ENCODE measurements at regions not wholly inside any gene's neighbourhood (a gene's known extent, or its start where the extent isn't known, plus 50 kb on each side); places are given as distances from the start of the nearest gene placed in this dataset.

DNA sequence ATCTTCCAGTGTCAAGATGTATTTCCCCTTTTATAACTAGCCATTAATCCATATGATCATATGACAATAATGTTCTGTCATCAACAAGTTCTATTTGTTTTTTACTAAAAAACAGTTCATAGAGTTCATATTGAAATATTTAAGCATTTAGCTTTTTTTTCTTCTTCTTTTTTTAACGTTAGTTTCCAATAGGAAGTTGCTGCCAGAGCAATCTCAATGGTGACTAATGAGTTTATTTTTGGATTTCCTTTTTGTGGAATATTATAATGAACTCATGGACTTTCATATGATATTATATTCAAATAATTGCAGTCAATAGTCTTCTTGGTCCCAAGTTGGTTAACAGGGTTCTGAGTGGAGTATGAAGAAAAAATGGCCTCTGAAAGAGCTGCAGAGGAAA lies 343.3 kb downstream of the BCKDHB start:
- TF ChIP-seq CTCF (conservative IDR thresholded peaks at IDR 0.05; ENCODE audit: low read depth, low read length) = no peak
- no peak for TF ChIP-seq EZH2 (IDR thresholded peaks at IDR 0.05; ENCODE audit: borderline replicate concordance, low read depth, low read length, poor library complexity, severe bottlenecking)
- Histone ChIP-seq H3K27ac (ENCODE audit: low read depth, low read length, poor library complexity, severe bottlenecking) (no peak overlapping the region), H3K4me3 (ENCODE audit: low read depth, low read length, poor library complexity, severe bottlenecking) (no peak overlapping the region), H3K9me3 (ENCODE audit: low read depth, low read length, poor library complexity, severe bottlenecking) (peaks cover 3% of the 10 kb centered on the region), H3K36me3 (ENCODE audit: insufficient read depth, low read length, poor library complexity, severe bottlenecking) (no peaks in the 10 kb centered on the region), H3K4me1 (ENCODE audit: insufficient read depth, low read length, poor library complexity, severe bottlenecking) (no peaks in the 10 kb centered on the region), H3K27me3 (replicated peaks; ENCODE audit: insufficient read depth, low read depth, low read length, poor library complexity) (no peaks in the 10 kb centered on the region)
- ChIA-PET POLR2A (ENCODE audit: low non-redundant PET) (interaction anchor here (0.6 kb wide), 1 partner anchor 86 kb away, joined by 3 read pairs; no protein-coding TSS in a partner anchor), CTCF (no interaction called here)
- BruUV-seq (replicated peaks) = no TSS peak
- no peak for DNase-seq (ENCODE audit: low spot score)
- intact Hi-C loops (cut with micrococcal nuclease; ENCODE audit: unreplicated experiment) = no loop called here

DNA sequence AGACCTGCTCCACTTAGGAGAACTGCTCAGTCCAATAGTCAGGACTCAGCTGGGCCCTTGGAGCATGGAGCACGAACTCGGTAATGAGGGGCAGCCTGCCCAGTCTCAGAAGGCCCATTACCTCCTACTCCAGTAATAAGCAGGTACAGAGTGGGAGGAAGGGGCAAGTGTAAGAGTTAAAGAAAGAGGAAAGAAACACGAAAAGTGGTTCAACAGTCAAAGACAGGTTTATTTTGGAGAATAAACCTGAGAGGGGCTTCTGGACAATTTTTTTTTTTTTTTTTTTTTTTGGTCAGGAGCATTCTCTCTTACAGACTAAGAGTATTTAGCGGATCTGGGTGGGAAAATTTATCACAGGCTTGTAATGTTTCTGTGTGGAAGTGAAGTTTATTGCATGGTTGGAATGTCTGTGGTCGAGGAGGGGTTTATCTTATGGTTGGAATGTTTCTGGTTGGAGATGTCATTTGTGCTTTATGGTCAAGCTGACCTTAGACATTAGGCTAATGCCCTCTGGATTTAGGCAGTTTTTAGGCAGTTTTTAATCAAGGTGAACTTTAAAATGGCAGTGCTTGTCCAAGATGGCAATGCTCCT lies 340.1 kb downstream of the BCKDHB start:
- Histone ChIP-seq H3K9me3 (ENCODE audit: low read depth, low read length, poor library complexity, severe bottlenecking) (peaks cover 3% of the 10 kb centered on the region), H3K27ac (ENCODE audit: low read depth, low read length, poor library complexity, severe bottlenecking) (no peak overlapping the region), H3K4me3 (ENCODE audit: low read depth, low read length, poor library complexity, severe bottlenecking) (no peak overlapping the region), H3K4me1 (ENCODE audit: insufficient read depth, low read length, poor library complexity, severe bottlenecking) (no peaks in the 10 kb centered on the region), H3K27me3 (replicated peaks; ENCODE audit: insufficient read depth, low read depth, low read length, poor library complexity) (no peaks in the 10 kb centered on the region), H3K36me3 (ENCODE audit: insufficient read depth, low read length, poor library complexity, severe bottlenecking) (no peaks in the 10 kb centered on the region)
- intact Hi-C loops (cut with micrococcal nuclease; ENCODE audit: unreplicated experiment) = no loop called here
- BruUV-seq (replicated peaks) = no TSS peak
- POLR2A ChIA-PET (ENCODE audit: low non-redundant PET) = no interaction called here
- no peak for TF ChIP-seq EZH2 (IDR thresholded peaks at IDR 0.05; ENCODE audit: borderline replicate concordance, low read depth, low read length, poor library complexity, severe bottlenecking)
- TF ChIP-seq CTCF (conservative IDR thresholded peaks at IDR 0.05; ENCODE audit: low read depth, low read length) = no peak
- CTCF ChIA-PET = interaction anchor here (0.7 kb wide), 1 partner anchor 446 kb away, joined by 9 read pairs; no protein-coding TSS in a partner anchor
- DNase-seq (ENCODE audit: low spot score) = no peak

- intact Hi-C loops (cut with micrococcal nuclease; ENCODE audit: unreplicated experiment) = no loop called here
- POLR2A ChIA-PET (ENCODE audit: low non-redundant PET) = no interaction called here
- BruUV-seq (replicated peaks) = no TSS peak
Measured at GRCh38 chr6:80445751-80446150, 339.3 kb downstream of the BCKDHB start.

More at GRCh38 chr6:80445751-80446150, 339.3 kb downstream of the BCKDHB start:
- CTCF ChIA-PET = no interaction called here
- Histone ChIP-seq H3K27me3 (replicated peaks; ENCODE audit: insufficient read depth, low read depth, low read length, poor library complexity) (no peaks in the 10 kb centered on the region), H3K27ac (ENCODE audit: low read depth, low read length, poor library complexity, severe bottlenecking) (no peak overlapping the region), H3K4me3 (ENCODE audit: low read depth, low read length, poor library complexity, severe bottlenecking) (no peak overlapping the region), H3K9me3 (ENCODE audit: low read depth, low read length, poor library complexity, severe bottlenecking) (peaks cover 3% of the 10 kb centered on the region), H3K36me3 (ENCODE audit: insufficient read depth, low read length, poor library complexity, severe bottlenecking) (no peaks in the 10 kb centered on the region), H3K4me1 (ENCODE audit: insufficient read depth, low read length, poor library complexity, severe bottlenecking) (no peaks in the 10 kb centered on the region)
- no peak for TF ChIP-seq CTCF (conservative IDR thresholded peaks at IDR 0.05; ENCODE audit: low read depth, low read length)
- TF ChIP-seq EZH2 (IDR thresholded peaks at IDR 0.05; ENCODE audit: borderline replicate concordance, low read depth, low read length, poor library complexity, severe bottlenecking) = no peak
- DNase-seq (ENCODE audit: low spot score) = no peak
